ENCODE measurements at regions not wholly inside any gene's neighbourhood (a gene's known extent, or its start where the extent isn't known, plus 50 kb on each side); places are given as distances from the start of the nearest gene placed in this dataset.

DNA sequence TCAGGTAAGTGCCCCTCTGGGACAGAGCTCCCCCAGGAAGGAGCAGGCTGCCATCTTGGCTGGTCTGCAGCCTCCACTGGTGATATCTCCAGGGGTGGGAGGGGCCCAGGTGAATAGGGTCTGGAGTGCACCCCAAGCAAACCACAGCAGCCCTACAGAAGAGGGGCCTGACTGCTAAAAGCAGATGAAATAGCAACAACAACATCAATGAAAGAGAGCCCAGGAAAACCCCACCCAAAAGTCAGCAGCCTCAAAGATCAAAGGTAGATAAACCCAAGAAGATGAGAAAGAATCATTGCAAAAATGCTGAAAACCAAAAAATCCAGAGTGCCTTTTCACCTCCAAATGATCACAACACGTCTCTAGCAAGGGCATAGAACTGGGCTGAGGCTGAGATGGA lies 92.5 kb upstream of the PAGE3 start:
- ChIA-PET CTCF (no interaction called here), POLR2A (no interaction called here)
- no peaks in the 10 kb centered on the region for H3K9me3 ChIP-seq (replicated peaks; ENCODE audit: control insufficient read depth, insufficient read depth, low read length)
- no peak for FAIRE-seq
- H3K4me1 ChIP-seq (ENCODE audit: control insufficient read depth, extremely low read depth, insufficient read depth, low read length): no peaks in the 10 kb centered on the region
- TF ChIP-seq MYC (IDR thresholded peaks at IDR 0.05; ENCODE audit: low read depth, low read length) (no peak), GATA2 (IDR thresholded peaks at IDR 0.05; ENCODE audit: insufficient read depth, insufficient read length, low read depth, low read length) (no peak), EZH2 (IDR thresholded peaks at IDR 0.05; ENCODE audit: borderline replicate concordance, low read depth, low read length, severe bottlenecking) (no peak), POLR2A (IDR thresholded peaks at IDR 0.05; ENCODE audit: low read depth, low read length) (no peak), POLR2AphosphoS5 (IDR thresholded peaks at IDR 0.05; ENCODE audit: insufficient read depth, low read depth, low read length) (no peak), CTCF (IDR thresholded peaks at IDR 0.05; ENCODE audit: extremely low read depth in 1 of 2, insufficient read depth in 1 of 2, low read depth in 1 of 2, low read length in 2 of 2) (no peak), JUN (IDR thresholded peaks at IDR 0.05; ENCODE audit: borderline replicate concordance, insufficient read depth, insufficient read length, low read depth) (no peak), FOS (IDR thresholded peaks at IDR 0.05; ENCODE audit: borderline replicate concordance, insufficient read depth, low read length) (no peak)
- TF ChIP-seq, protein P1, sequence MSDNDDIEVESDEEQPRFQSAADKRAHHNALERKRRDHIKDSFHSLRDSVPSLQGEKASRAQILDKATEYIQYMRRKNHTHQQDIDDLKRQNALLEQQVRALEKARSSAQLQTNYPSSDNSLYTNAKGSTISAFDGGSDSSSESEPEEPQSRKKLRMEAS (IDR thresholded peaks at IDR 0.05; ENCODE audit: insufficient read depth, insufficient read length): no peak
- no peaks in the 10 kb centered on the region for H3K9me1 ChIP-seq (replicated peaks; ENCODE audit: control insufficient read depth, extremely low read depth, insufficient read depth, low read length)
- no peak for DNase-seq (ENCODE audit: low read depth, low spot score)
- no peak overlapping the region for H3K9ac ChIP-seq (replicated peaks; ENCODE audit: extremely low read depth, insufficient read depth, low read length)
- no peak overlapping the region for H3K4me2 ChIP-seq (ENCODE audit: insufficient read depth, low read length)
- H4K20me1 ChIP-seq (replicated peaks; ENCODE audit: control insufficient read depth, extremely low read depth, insufficient read depth, low read length): no peaks in the 10 kb centered on the region
- dilution Hi-C loops (cut with MboI; ENCODE audit: extremely low pct_ligation_motif_present, low sequenced_read_pairs) (no loop called here), intact Hi-C loops (cut with micrococcal nuclease) (no loop called here)
- no peak overlapping the region for H3K4me3 ChIP-seq (replicated peaks in 1 of 3; ENCODE audit: insufficient read depth in 1 of 3, low read depth in 1 of 3, low read length in 3 of 3)
- H3K27me3 ChIP-seq (ENCODE audit: control insufficient read depth in 2 of 2, insufficient read depth in 2 of 2, low read length in 2 of 2): no peaks in the 10 kb centered on the region
- H2AFZ ChIP-seq (ENCODE audit: low read depth, low read length): no peak overlapping the region
- no peaks in the 10 kb centered on the region for H3K79me2 ChIP-seq (ENCODE audit: control insufficient read depth, insufficient read depth, low read length)
- H3K27ac ChIP-seq (ENCODE audit: insufficient read depth, low read depth, low read length): no peak overlapping the region
- no peaks in the 10 kb centered on the region for H3K36me3 ChIP-seq (ENCODE audit: control insufficient read depth in 2 of 2, extremely low read depth in 1 of 2, insufficient read depth in 2 of 2, low read length in 2 of 2)
- BruUV-seq (replicated peaks): no TSS peak
